SK-N-SH treated with all-trans-retinoic acid at 6 μM for 48 hours (cell line): ENCODE measurements at regions not wholly inside any gene's neighbourhood (a gene's known extent, or its start where the extent isn't known, plus 50 kb on each side); places are given as distances from the start of the nearest gene placed in this dataset.

ENCODE experiments used
- ATAC-seq: fragments of 200-7000 bp; cut with Tn5 transposase; 3 replicates; pipeline ENCODE4 v1.9.1; 2020; ENCODE audit warnings: mild to moderate bottlenecking, moderate library complexity
- ARNTL ChIP-seq: fragments of 450-650 bp; formaldehyde crosslinking; IDR thresholded peaks from 2 replicates; pipeline ENCODE4 v1.5.0; 2020; ENCODE audit warnings: low read depth, mild to moderate bottlenecking, moderate library complexity, borderline replicate concordance
- CREB5 ChIP-seq: fragments of 250-450 bp; sonication (Bioruptor Pico); IDR thresholded peaks from 2 replicates; pipeline ENCODE4 v1.5.1; 2020; ENCODE audit warnings: low read depth, mild to moderate bottlenecking, moderate library complexity
- CSRNP3 ChIP-seq: fragments of 250-450 bp; sonication (Bioruptor Pico); IDR thresholded peaks from 2 replicates; pipeline ENCODE4 v1.5.1; 2021; ENCODE audit warnings: mild to moderate bottlenecking, moderate library complexity
- ESRRG ChIP-seq: fragments of 250-450 bp; sonication (Bioruptor Pico); IDR thresholded peaks from 2 replicates; pipeline ENCODE4 v1.6.1; 2021; ENCODE audit warnings: mild to moderate bottlenecking
- ISL1 ChIP-seq: fragments of 250-450 bp; sonication (Bioruptor Pico); IDR thresholded peaks from 2 replicates; pipeline ENCODE4 v2.1.2; 2022; ENCODE audit warnings: mild to moderate bottlenecking, moderate library complexity
- PATZ1 ChIP-seq: fragments of 250-450 bp; sonication (Bioruptor Pico); IDR thresholded peaks from 2 replicates; pipeline ENCODE4 v1.8.0; 2020; ENCODE audit warnings: mild to moderate bottlenecking, moderate library complexity, borderline replicate concordance
- POU6F1 ChIP-seq: fragments of 250-450 bp; sonication (Bioruptor Pico); IDR thresholded peaks from 2 replicates; pipeline ENCODE4 v1.8.0; 2021; ENCODE audit warnings: low read depth, mild to moderate bottlenecking, moderate library complexity, borderline replicate concordance
- PPARA ChIP-seq: fragments of 250-450 bp; sonication (Bioruptor Pico); IDR thresholded peaks from 2 replicates; pipeline ENCODE4 v1.5.0; 2020; ENCODE audit warnings: mild to moderate bottlenecking, borderline replicate concordance
- RARB ChIP-seq: fragments of 250-450 bp; sonication (Bioruptor Pico); IDR thresholded peaks from 2 replicates; pipeline ENCODE4 v1.8.0; 2021; ENCODE audit warnings: mild to moderate bottlenecking, moderate library complexity
- SNAI2 ChIP-seq: fragments of 250-450 bp; sonication (Bioruptor Pico); IDR thresholded peaks from 2 replicates; pipeline ENCODE4 v1.5.0; 2020; ENCODE audit warnings: mild to moderate bottlenecking, moderate library complexity
- TCF4 ChIP-seq: fragments of 250-450 bp; sonication (Bioruptor Pico); IDR thresholded peaks from 2 replicates; pipeline ENCODE4 v1.8.0; 2021; ENCODE audit warnings: mild to moderate bottlenecking, moderate library complexity, borderline replicate concordance
- TOX ChIP-seq: fragments of 250-450 bp; sonication (Bioruptor Pico); IDR thresholded peaks from 2 replicates; pipeline ENCODE4 v1.8.0; 2021; ENCODE audit warnings: mild to moderate bottlenecking, moderate library complexity, borderline replicate concordance
- TSHZ2 ChIP-seq: fragments of 250-450 bp; sonication (Bioruptor Pico); IDR thresholded peaks from 2 replicates; pipeline ENCODE4 v1.5.0; 2020; ENCODE audit warnings: mild to moderate bottlenecking, moderate library complexity
- ZC3H10 ChIP-seq: fragments of 250-450 bp; sonication (Bioruptor Pico); IDR thresholded peaks from 2 replicates; pipeline ENCODE4 v1.5.1; 2021; ENCODE audit warnings: mild to moderate bottlenecking, moderate library complexity
- ZFP3 ChIP-seq: fragments of 250-450 bp; sonication (Bioruptor Pico); IDR thresholded peaks from 2 replicates; pipeline ENCODE4 v1.5.0; 2020; ENCODE audit warnings: mild to moderate bottlenecking, moderate library complexity
- ZFP30 ChIP-seq: fragments of 450-650 bp; formaldehyde crosslinking; IDR thresholded peaks from 2 replicates; pipeline ENCODE4 v1.5.0; 2022; ENCODE audit warnings: mild to moderate bottlenecking, moderate library complexity
- ZNF565 ChIP-seq: fragments of 450-650 bp; formaldehyde crosslinking; conservative IDR thresholded peaks from 2 replicates; pipeline ENCODE4 v1.5.0; 2020; ENCODE audit warnings: low read depth, mild to moderate bottlenecking, moderate library complexity
- ZNF70 ChIP-seq: fragments of 450-650 bp; formaldehyde crosslinking; IDR thresholded peaks from 2 replicates; pipeline ENCODE4 v1.5.0; 2020; ENCODE audit warnings: mild to moderate bottlenecking, moderate library complexity
- ZNF8 ChIP-seq: fragments of 450-650 bp; formaldehyde crosslinking; IDR thresholded peaks from 2 replicates; pipeline ENCODE4 v1.5.0; 2020; ENCODE audit warnings: mild to moderate bottlenecking, moderate library complexity

GRCh38 chr7:49577576-49577975 lies 195.9 kb upstream of the VWC2 start:
- no peak for ATAC-seq
- TF ChIP-seq PPARA (CRISPR knock-in tag) = no peak
- TF ChIP-seq TSHZ2 (CRISPR knock-in tag) = no peak
- TF ChIP-seq ZNF565 (CRISPR knock-in tag) = no peak
- no peak for TF ChIP-seq SNAI2 (CRISPR knock-in tag)
- no peak for TF ChIP-seq TOX
- no peak for TF ChIP-seq CSRNP3 (CRISPR knock-in tag)
- TF ChIP-seq TCF4 (CRISPR knock-in tag) = no peak
- no peak for TF ChIP-seq ARNTL (CRISPR knock-in tag)
- TF ChIP-seq PATZ1 (CRISPR knock-in tag) = no peak

GRCh38 chr7:49579408-49579807 lies 194.0 kb upstream of the VWC2 start:
- peak; percentile 24; the same call in 2 of the 3 replicates for ATAC-seq
- TF ChIP-seq ZNF565 (CRISPR knock-in tag) (no peak), ARNTL (CRISPR knock-in tag) (no peak), RARB (no peak), ZNF8 (no peak), ZFP30 (CRISPR knock-in tag) (no peak), ZFP3 (CRISPR knock-in tag) (no peak), ZC3H10 (CRISPR knock-in tag) (no peak), TOX (no peak), ISL1 (no peak), ESRRG (CRISPR knock-in tag) (no peak), ZNF70 (no peak)

- peak; percentile 40; the same call in 2 of the 3 replicates for ATAC-seq
- TF ChIP-seq CREB5 (CRISPR knock-in tag) (no peak), ZNF565 (CRISPR knock-in tag) (no peak), POU6F1 (CRISPR knock-in tag) (no peak), PATZ1 (CRISPR knock-in tag) (no peak), ZC3H10 (CRISPR knock-in tag) (no peak)
- TF ChIP-seq, all 23 proteins: peak for 0
Observed at GRCh38 chr7:49580000-49580399, 193.4 kb upstream of the VWC2 start.
